Urinary bladder (tissue), 3 donors: ENCODE measurements at regions not wholly inside any gene's neighbourhood (a gene's known extent, or its start where the extent isn't known, plus 50 kb on each side); places are given as distances from the start of the nearest gene placed in this dataset.

Experiments
- DNase-seq: peaks from one replicate; pipeline ENCODE4 v3.0.0-alpha.2; 2015; ENCODE audit errors: extremely low spot score
- H3K27ac ChIP-seq: one replicate; pipeline ENCODE4 v1.5.1; 2013; ENCODE audit warnings: low read depth, mild to moderate bottlenecking, moderate library complexity
- H3K36me3 ChIP-seq: one replicate; pipeline ENCODE4 v1.6.1; 2013; ENCODE audit warnings: mild to moderate bottlenecking, moderate library complexity; ENCODE audit not compliant: insufficient read depth
- H3K4me1 ChIP-seq: one replicate; pipeline ENCODE4 v1.6.1; 2013; ENCODE audit warnings: mild to moderate bottlenecking, moderate library complexity; ENCODE audit not compliant: insufficient read depth
- H3K4me3 ChIP-seq: one replicate; pipeline ENCODE4 v1.5.1; 2013; ENCODE audit warnings: low read depth, low read length
- WGBS: extraction: QIAGEN DNeasy Blood & Tissue Kit; methylation state at CpG from one replicate; pipeline ENCODE4 v1.1.7; 2013; 5-methylcytosine and 5-hydroxymethylcytosine counted together
- donor health status: healthy with polysubstance abuse.
- donor health status: healthy.

GRCh38 chr2:194735837-194736542, 921.0 kb upstream of the SLC39A10 start:
- H3K27ac ChIP-seq = no peak overlapping the region
- no peaks in the 10 kb centered on the region for H3K4me1 ChIP-seq
- WGBS = 79% methylated on average over 2 of the region's 2 CpGs
- no peak overlapping the region for H3K4me3 ChIP-seq
- DNase-seq = no peak
- H3K36me3 ChIP-seq = no peaks in the 10 kb centered on the region

GRCh38 chr2:194730266-194730665, 926.8 kb upstream of the SLC39A10 start:
- DNase-seq = no peak
- Histone ChIP-seq H3K4me3 (no peak overlapping the region), H3K36me3 (no peaks in the 10 kb centered on the region), H3K4me1 (no peaks in the 10 kb centered on the region), H3K27ac (no peak overlapping the region)
- 80% methylated on average over 1 of the region's 1 CpG for WGBS

DNA sequence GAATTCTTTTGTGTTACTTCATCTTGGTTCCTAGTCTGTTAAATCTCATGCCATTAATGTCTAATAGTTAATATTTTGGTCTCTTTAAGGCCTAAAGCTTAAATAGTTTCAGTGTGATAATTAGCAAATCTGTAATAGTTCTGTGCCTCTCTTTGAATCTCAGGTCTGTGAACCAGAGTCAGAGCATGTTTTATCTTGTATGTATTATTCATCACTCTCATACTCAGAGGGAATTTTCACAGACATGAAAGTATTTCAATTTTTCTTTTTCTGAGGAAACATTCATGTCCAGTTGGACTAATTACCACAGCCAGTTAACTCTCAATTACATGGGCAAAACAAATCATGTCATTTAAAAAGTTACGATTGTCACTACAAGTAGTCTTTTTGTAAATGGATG, 931.9 kb upstream of the SLC39A10 start:
- Histone ChIP-seq H3K4me3 (no peak overlapping the region), H3K4me1 (no peaks in the 10 kb centered on the region), H3K36me3 (no peaks in the 10 kb centered on the region), H3K27ac (no peak overlapping the region)
- 84% methylated on average over 1 of the region's 1 CpG for WGBS
- no peak for DNase-seq

DNA sequence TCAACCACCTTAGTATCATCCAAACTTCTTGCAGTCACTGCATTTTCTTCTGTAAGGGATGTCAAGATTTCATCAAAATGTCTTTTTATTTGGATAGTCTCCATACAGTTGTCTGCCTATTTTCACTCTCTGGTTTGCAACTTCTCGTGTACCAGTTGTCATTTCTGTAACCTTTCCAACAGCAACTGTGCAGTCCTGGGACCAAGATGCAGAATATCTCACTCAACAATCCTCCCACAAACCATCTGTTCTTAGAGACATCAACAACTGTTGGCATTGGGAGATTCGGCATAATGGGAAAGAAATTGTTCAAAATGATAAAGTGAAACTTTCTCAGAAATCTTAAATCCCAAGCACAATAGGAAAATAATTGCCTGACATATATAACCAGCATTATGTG, 933.6 kb upstream of the SLC39A10 start:
- no peak overlapping the region for H3K27ac ChIP-seq
- no peak overlapping the region for H3K4me3 ChIP-seq
- no peak for DNase-seq
- H3K4me1 ChIP-seq = no peaks in the 10 kb centered on the region
- WGBS = 60% methylated on average over 2 of the region's 2 CpGs
- H3K36me3 ChIP-seq = no peaks in the 10 kb centered on the region

GRCh38 chr2:194721227-194721626, 935.8 kb upstream of the SLC39A10 start:
- no peak for DNase-seq
- no peaks in the 10 kb centered on the region for H3K4me1 ChIP-seq
- no peaks in the 10 kb centered on the region for H3K36me3 ChIP-seq
- WGBS = 85% methylated on average over 3 of the region's 3 CpGs
- H3K4me3 ChIP-seq = no peak overlapping the region
- H3K27ac ChIP-seq = no peak overlapping the region

GRCh38 chr2:194720462-194720861, 936.6 kb upstream of the SLC39A10 start:
- 93% methylated on average over 2 of the region's 2 CpGs for WGBS
- DNase-seq = no peak
- H3K4me3 ChIP-seq = no peak overlapping the region

DNA sequence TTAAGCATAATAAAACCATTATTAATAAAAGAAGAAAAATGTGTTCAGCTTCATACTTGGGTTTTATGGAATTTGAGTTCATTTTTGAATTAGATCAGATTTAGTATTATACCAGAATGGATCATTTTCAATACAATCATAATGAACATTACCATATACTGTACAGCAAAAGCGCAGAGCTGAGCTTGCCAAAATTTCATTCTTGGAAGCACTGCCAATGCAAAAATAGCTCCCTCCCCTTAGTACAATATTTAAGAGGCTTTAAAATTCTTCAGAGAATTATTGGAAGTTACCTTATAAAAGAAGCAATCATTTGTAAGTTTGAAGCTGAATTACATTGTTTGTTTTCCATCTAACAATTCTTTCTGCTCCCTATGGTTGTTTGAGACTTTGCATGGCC, 938.1 kb upstream of the SLC39A10 start:
- no peak for DNase-seq
- Histone ChIP-seq H3K4me1 (no peaks in the 10 kb centered on the region), H3K36me3 (no peaks in the 10 kb centered on the region), H3K4me3 (no peak overlapping the region), H3K27ac (no peak overlapping the region)
- 74% methylated on average over 1 of the region's 1 CpG for WGBS

More at GRCh38 chr2:194720462-194720861, 936.6 kb upstream of the SLC39A10 start:
- no peaks in the 10 kb centered on the region for H3K4me1 ChIP-seq
- no peaks in the 10 kb centered on the region for H3K36me3 ChIP-seq
- H3K27ac ChIP-seq = no peak overlapping the region

DNA sequence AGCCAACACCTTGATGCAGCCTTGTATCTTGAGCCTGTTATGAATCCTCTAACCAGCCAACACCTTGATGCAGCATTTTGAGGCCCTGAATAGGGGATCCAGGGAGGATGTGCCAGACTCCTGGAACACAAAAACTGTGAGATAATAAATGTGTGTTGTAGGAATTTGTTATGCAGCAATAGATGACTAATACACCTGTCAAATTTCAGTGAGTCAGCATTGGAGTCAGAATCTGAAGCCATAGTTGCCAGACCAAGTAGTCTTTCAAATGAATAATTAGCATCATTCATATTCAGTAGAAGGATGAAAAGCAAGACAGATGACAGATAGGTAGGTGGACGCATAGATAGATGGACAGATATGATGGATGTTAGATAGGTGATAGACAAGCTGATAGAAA, 942.5 kb upstream of the SLC39A10 start:
- 89% methylated on average over 1 of the region's 1 CpG for WGBS
- Histone ChIP-seq H3K4me1 (no peaks in the 10 kb centered on the region), H3K36me3 (no peaks in the 10 kb centered on the region), H3K4me3 (no peak overlapping the region), H3K27ac (no peak overlapping the region)
- no peak for DNase-seq

DNA sequence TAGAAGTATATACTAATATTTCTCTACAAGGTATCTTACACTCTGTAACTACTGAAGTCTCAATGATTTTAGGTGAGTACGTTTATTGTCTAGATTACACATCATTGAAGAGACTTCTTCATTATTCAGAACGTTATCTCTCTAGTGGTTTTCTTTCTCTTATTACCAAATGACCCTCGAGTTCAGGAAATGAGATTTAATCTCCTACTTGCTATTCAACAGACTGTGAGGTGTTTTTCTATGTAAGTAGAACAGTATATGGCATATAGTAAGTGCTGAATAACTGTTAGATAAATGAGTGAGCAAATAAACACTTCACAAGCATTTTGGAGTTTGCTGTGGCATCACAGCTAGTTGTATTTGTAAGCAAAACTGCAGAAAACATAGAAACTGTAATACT, 947.2 kb upstream of the SLC39A10 start:
- no peaks in the 10 kb centered on the region for H3K36me3 ChIP-seq
- 48% methylated on average over 3 of the region's 3 CpGs for WGBS
- no peak overlapping the region for H3K4me3 ChIP-seq
- no peak for DNase-seq
- H3K27ac ChIP-seq = no peak overlapping the region
- H3K4me1 ChIP-seq = no peaks in the 10 kb centered on the region

- Histone ChIP-seq H3K27ac (no peak overlapping the region), H3K4me3 (no peak overlapping the region), H3K4me1 (no peaks in the 10 kb centered on the region), H3K36me3 (no peaks in the 10 kb centered on the region)
- no peak for DNase-seq
- 71% methylated on average over 2 of the region's 2 CpGs for whole genome bisulfite sequencing
Measured at GRCh38 chr2:194706179-194706578, 950.8 kb upstream of the SLC39A10 start.

GRCh38 chr2:194705398-194705797, 951.6 kb upstream of the SLC39A10 start:
- no peaks in the 10 kb centered on the region for H3K4me1 ChIP-seq
- WGBS = 82% methylated on average over 2 of the region's 2 CpGs
- DNase-seq = no peak

GRCh38 chr2:194700726-194701125, 956.3 kb upstream of the SLC39A10 start:
- Histone ChIP-seq H3K27ac (no peak overlapping the region), H3K36me3 (no peaks in the 10 kb centered on the region), H3K4me1 (no peaks in the 10 kb centered on the region), H3K4me3 (no peak overlapping the region)
- DNase-seq = no peak

More at GRCh38 chr2:194705398-194705797, 951.6 kb upstream of the SLC39A10 start:
- H3K4me3 ChIP-seq = no peak overlapping the region
- H3K27ac ChIP-seq = no peak overlapping the region
- H3K36me3 ChIP-seq = no peaks in the 10 kb centered on the region

DNA sequence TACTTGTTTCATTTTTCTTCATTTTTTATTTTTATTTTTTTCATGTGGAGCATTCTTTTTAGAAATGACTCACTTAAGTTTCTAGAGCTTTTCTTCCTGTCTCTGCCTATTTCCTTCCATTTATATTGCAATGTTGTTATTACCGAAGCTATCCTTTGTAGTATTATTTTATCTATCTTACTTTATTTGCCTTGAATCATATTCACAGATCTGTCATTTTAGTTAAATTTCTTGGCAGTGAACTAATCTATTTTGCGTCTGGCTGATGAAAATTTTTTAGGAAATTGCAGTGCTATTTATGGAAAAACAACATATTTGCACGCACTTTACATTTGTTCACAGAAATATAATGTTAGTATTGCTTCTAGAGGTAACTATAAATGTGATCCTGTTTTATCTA, 956.9 kb upstream of the SLC39A10 start:
- H3K4me3 ChIP-seq = no peak overlapping the region
- DNase-seq = no peak
- H3K36me3 ChIP-seq = no peaks in the 10 kb centered on the region
- H3K4me1 ChIP-seq = no peaks in the 10 kb centered on the region
- H3K27ac ChIP-seq = no peak overlapping the region
- WGBS = 66% methylated on average over 3 of the region's 3 CpGs

DNA sequence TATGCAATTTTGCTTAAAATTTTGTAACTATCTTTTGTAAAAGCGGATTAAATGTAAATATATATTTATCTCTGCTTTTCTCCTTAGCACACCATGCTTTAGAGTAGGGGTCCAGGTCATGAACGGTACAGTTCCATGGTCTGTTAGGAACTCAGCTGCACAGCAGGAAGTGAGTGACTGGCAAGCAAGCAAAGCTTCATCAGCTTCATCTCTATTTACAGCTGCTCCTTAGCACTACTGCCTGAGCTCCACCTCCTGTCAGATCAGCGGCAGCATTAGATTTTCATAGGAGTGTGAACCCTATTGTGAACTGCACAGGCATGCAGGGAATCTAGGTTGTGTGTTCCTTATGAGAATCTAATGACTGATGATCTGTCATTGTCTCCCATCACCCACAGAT, 959.0 kb upstream of the SLC39A10 start:
- WGBS = 65% methylated on average over 3 of the region's 3 CpGs
- H3K4me1 ChIP-seq = no peaks in the 10 kb centered on the region
- H3K27ac ChIP-seq = no peak overlapping the region
- DNase-seq = no peak
- no peaks in the 10 kb centered on the region for H3K36me3 ChIP-seq
- H3K4me3 ChIP-seq = no peak overlapping the region

DNA sequence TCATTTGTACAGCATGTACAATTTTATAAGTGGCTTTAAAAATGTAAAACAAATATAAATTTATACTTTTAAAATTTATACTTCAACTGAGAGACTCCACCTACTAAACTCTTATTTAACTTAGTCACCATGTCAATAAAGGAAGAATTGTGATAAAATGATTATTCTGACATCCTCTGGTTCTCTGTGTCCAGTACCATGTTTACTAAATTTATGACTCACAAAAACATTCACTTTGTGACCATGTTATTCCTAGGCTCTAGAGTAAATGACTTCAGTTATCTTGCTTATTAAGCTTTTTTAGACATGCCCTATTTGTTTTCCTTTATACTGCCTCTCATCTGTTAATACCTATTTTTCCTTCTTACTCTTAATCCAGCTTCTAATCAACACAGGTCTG, 959.6 kb upstream of the SLC39A10 start:
- Histone ChIP-seq H3K36me3 (no peaks in the 10 kb centered on the region), H3K27ac (no peak overlapping the region), H3K4me1 (no peaks in the 10 kb centered on the region), H3K4me3 (no peak overlapping the region)
- no peak for DNase-seq
